ENCODE measurements at regions not wholly inside any gene's neighbourhood (a gene's known extent, or its start where the extent isn't known, plus 50 kb on each side); places are given as distances from the start of the nearest gene placed in this dataset.

DNA sequence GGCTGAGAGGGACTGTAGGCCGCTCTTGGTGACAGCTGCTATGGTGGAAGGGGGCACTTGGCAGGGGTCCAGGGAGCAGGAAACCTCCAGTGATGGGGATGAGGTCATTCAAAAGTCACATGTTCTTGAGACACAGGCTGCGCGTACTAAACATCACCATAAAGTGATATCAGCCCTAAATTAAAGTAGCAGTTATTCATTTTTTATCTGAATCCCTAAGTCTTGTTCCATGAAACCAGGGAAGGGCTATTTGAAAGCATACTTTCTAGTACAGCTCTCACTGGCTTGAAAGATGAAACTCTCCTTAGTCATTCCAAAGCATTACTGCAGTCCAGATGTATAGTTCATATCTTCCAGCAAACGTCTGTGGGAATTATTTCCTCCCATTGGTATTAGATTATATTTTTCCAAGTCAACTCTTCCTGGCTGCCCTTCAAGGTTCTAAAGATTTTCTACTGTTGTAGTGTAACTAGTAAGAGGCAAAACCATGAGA lies 373.1 kb downstream of the CD109 start:
- Histone ChIP-seq H3K36me3 (replicated peaks in 1 of 2; ENCODE audit: insufficient read depth in 1 of 2, low read depth in 2 of 2) (no peaks in the 10 kb centered on the region), H3K27me3 (no peaks in the 10 kb centered on the region), H3K4me3 (no peak overlapping the region), H3K27ac (no peak overlapping the region), H3K9me3 (no peaks in the 10 kb centered on the region), H3K4me1 (no peaks in the 10 kb centered on the region)
- DNase-seq (no peak), ATAC-seq (no peak)
- intact Hi-C loops (cut with DNase I), result no loop called here
- 73 to 75% methylated on average over 4 of the region's 4 CpGs for WGBS, 2 donors
- no peak for TF ChIP-seq POLR2A (IDR thresholded peaks at IDR 0.05)
- TF ChIP-seq, protein P1, sequence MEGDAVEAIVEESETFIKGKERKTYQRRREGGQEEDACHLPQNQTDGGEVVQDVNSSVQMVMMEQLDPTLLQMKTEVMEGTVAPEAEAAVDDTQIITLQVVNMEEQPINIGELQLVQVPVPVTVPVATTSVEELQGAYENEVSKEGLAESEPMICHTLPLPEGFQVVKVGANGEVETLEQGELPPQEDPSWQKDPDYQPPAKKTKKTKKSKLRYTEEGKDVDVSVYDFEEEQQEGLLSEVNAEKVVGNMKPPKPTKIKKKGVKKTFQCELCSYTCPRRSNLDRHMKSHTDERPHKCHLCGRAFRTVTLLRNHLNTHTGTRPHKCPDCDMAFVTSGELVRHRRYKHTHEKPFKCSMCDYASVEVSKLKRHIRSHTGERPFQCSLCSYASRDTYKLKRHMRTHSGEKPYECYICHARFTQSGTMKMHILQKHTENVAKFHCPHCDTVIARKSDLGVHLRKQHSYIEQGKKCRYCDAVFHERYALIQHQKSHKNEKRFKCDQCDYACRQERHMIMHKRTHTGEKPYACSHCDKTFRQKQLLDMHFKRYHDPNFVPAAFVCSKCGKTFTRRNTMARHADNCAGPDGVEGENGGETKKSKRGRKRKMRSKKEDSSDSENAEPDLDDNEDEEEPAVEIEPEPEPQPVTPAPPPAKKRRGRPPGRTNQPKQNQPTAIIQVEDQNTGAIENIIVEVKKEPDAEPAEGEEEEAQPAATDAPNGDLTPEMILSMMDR (IDR thresholded peaks at IDR 0.05), result no peak

DNA sequence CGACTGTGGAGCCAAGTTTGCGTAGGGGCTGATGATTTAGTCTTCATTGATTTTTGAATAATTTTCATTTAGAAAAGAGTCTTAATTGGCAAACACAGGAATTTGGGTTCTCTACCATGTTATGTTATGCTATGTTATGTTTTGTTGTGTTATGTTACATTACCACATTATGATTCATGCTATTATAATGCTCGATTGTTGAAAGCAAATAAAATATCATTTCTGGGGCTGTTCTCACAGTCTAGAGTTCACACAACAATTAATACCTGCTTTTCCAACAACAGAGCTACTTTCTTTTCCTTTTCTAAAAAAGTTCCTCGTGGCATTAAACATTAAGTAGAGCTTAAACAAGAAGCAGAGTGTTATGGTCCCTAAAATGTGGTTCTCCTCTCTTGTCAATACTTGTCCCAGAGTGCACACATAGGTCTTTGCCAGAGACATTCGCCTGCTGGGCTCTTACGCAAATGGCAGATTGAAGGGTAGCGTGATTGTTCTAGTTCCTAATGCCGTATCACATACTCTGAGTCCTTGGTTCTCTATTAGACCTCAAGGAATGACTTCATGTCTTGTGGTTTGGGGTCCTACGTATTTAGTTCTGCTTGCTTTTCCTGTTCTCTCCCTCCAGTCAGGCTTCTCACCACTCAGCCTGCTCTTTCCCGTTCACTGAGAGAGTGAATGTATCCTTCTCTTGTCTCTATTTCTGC lies 370.3 kb downstream of the CD109 start:
- WGBS, 2 donors, result 50 to 60% methylated on average over 10 of the region's 10 CpGs
- H3K27me3 ChIP-seq, result no peaks in the 10 kb centered on the region
- TF ChIP-seq, protein P1 (IDR thresholded peaks at IDR 0.05), result no peak
- no peak for TF ChIP-seq POLR2A (IDR thresholded peaks at IDR 0.05)
- H3K9me3 ChIP-seq, result no peaks in the 10 kb centered on the region
- no peaks in the 10 kb centered on the region for H3K4me1 ChIP-seq
- H3K27ac ChIP-seq, result no peak overlapping the region
- no peak for DNase-seq
- no peak overlapping the region for H3K4me3 ChIP-seq
- H3K36me3 ChIP-seq (replicated peaks in 1 of 2; ENCODE audit: insufficient read depth in 1 of 2, low read depth in 2 of 2), result no peaks in the 10 kb centered on the region
- no peak for ATAC-seq
- intact Hi-C loops (cut with DNase I), result no loop called here

- Histone ChIP-seq H3K4me1 (no peaks in the 10 kb centered on the region), H3K9me3 (no peaks in the 10 kb centered on the region), H3K27ac (no peak overlapping the region), H3K4me3 (no peak overlapping the region), H3K27me3 (no peaks in the 10 kb centered on the region), H3K36me3 (replicated peaks in 1 of 2; ENCODE audit: insufficient read depth in 1 of 2, low read depth in 2 of 2) (no peaks in the 10 kb centered on the region)
- WGBS, 2 donors, result 47 to 58% methylated on average over 1 of the region's 1 CpG
- TF ChIP-seq POLR2A (IDR thresholded peaks at IDR 0.05), result no peak
- TF ChIP-seq, protein P1 (IDR thresholded peaks at IDR 0.05), result no peak
- intact Hi-C loops (cut with DNase I), result no loop called here
- DNase-seq (no peak), ATAC-seq (no peak)
These were observed 369.7 kb downstream of the CD109 start for GRCh38 chr6:74065705-74066104.

DNA sequence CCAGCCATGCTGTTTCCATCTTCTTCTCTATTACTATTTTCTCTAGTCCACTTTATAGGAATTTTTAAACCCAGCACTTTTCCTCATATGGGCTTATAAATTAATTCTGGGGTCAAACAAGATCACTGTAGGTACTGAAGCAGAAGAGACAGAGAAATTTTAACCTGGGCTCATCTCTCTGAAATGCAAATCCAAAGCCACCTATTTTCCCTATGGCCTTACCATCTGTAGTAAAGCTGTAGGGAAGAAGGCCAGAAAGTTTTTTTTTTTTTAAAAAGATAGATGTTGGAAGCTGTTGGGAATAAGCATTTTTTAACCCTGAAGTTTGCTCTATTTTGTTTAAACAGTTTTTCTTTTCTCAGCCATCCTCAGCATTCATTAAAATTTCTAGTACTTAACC lies 367.4 kb downstream of the CD109 start:
- no peaks in the 10 kb centered on the region for H3K4me1 ChIP-seq
- DNase-seq (no peak), ATAC-seq (no peak)
- no peaks in the 10 kb centered on the region for H3K27me3 ChIP-seq
- no peak overlapping the region for H3K4me3 ChIP-seq
- intact Hi-C loops (cut with DNase I), result no loop called here
- no peaks in the 10 kb centered on the region for H3K9me3 ChIP-seq
- no peak overlapping the region for H3K27ac ChIP-seq
- H3K36me3 ChIP-seq (replicated peaks in 1 of 2; ENCODE audit: insufficient read depth in 1 of 2, low read depth in 2 of 2), result no peaks in the 10 kb centered on the region
- TF ChIP-seq, protein P1 (IDR thresholded peaks at IDR 0.05), result no peak
- no peak for TF ChIP-seq POLR2A (IDR thresholded peaks at IDR 0.05)

GRCh38 chr6:74061201-74061600 lies 365.2 kb downstream of the CD109 start:
- DNase-seq (no peak), ATAC-seq (no peak)
- no peak for TF ChIP-seq POLR2A (IDR thresholded peaks at IDR 0.05)
- TF ChIP-seq, protein P1 (IDR thresholded peaks at IDR 0.05), result no peak
- Histone ChIP-seq H3K4me3 (no peak overlapping the region), H3K9me3 (no peaks in the 10 kb centered on the region), H3K27me3 (no peaks in the 10 kb centered on the region), H3K36me3 (replicated peaks in 1 of 2; ENCODE audit: insufficient read depth in 1 of 2, low read depth in 2 of 2) (no peaks in the 10 kb centered on the region), H3K4me1 (no peaks in the 10 kb centered on the region), H3K27ac (no peak overlapping the region)
- intact Hi-C loops (cut with DNase I), result no loop called here
- WGBS, 2 donors, result 43 to 57% methylated on average over 1 of the region's 1 CpG
